GM23338 (cell line): ENCODE measurements at regions not wholly inside any gene's neighbourhood (a gene's known extent, or its start where the extent isn't known, plus 50 kb on each side); places are given as distances from the start of the nearest gene placed in this dataset.
A peak's percentile ranks its signal among the peaks of the same experiment; 100 is the strongest.

Source experiments
- ATAC-seq: fragments of 200-7000 bp; cut with Tn5 transposase; 3 replicates; pipeline ENCODE4 v1.9.1; 2020
- DNase-seq: peaks from one replicate; pipeline ENCODE4 v3.0.0-alpha.2; 2015; ENCODE audit warnings: low spot score
- H2AFZ ChIP-seq: fragments of 200-600 bp; sonication (generic); 2 replicates; pipeline ENCODE4 v1.8.0; 2016; ENCODE audit warnings: antibody characterized with exemption, mild to moderate bottlenecking, moderate library complexity
- H3F3A ChIP-seq: fragments of 200-600 bp; sonication (generic); replicated peaks from 2 replicates; pipeline ENCODE4 v1.8.0; 2017; ENCODE audit warnings: antibody characterized with exemption, mixed run types, low read depth
- H3K27ac ChIP-seq: fragments of 200-600 bp; sonication (generic); 2 replicates; pipeline ENCODE4 v1.6.1; 2016; ENCODE audit warnings: low read depth
- H3K27me3 ChIP-seq: fragments of 200-600 bp; sonication (generic); 2 replicates; pipeline ENCODE4 v1.8.0; 2016; ENCODE audit warnings: mild to moderate bottlenecking, mixed run types, moderate library complexity; ENCODE audit not compliant: insufficient read depth
- H3K36me3 ChIP-seq: fragments of 200-600 bp; sonication (generic); 2 replicates; pipeline ENCODE4 v1.8.0; 2016; ENCODE audit warnings: mild to moderate bottlenecking; ENCODE audit not compliant: insufficient read depth
- H3K4me1 ChIP-seq: fragments of 200-600 bp; sonication (generic); 2 replicates; pipeline ENCODE4 v1.8.0; 2016; ENCODE audit warnings: mild to moderate bottlenecking, moderate library complexity; ENCODE audit not compliant: insufficient read depth
- H3K4me2 ChIP-seq: fragments of 200-600 bp; sonication (generic); 2 replicates; pipeline ENCODE4 v1.7.1; 2017; ENCODE audit warnings: mixed run types
- H3K4me3 ChIP-seq: fragments of 200-600 bp; sonication (generic); 2 replicates; pipeline ENCODE4 v1.6.1; 2016; ENCODE audit warnings: mixed run types
- H3K79me2 ChIP-seq: fragments of 200-600 bp; sonication (generic); replicated peaks from 2 replicates; pipeline ENCODE4 v1.8.0; 2017; ENCODE audit warnings: mild to moderate bottlenecking; ENCODE audit not compliant: insufficient read depth
- H3K9me2 ChIP-seq: fragments of 200-600 bp; sonication (generic); 2 replicates; pipeline ENCODE4 v1.8.0; 2017; ENCODE audit not compliant: insufficient read depth
- H4K20me1 ChIP-seq: fragments of 200-600 bp; sonication (generic); replicated peaks from 2 replicates; pipeline ENCODE4 v1.8.0; 2017; ENCODE audit warnings: mild to moderate bottlenecking; ENCODE audit not compliant: insufficient read depth
- H3K27ac Mint-ChIP-seq: 2 replicates; pipeline ENCODE4 v1.8.0; 2020; ENCODE audit warnings: inconsistent platforms, mild to moderate bottlenecking, moderate library complexity, mixed read lengths
- H3K27me3 Mint-ChIP-seq: 3 replicates; pipeline ENCODE4 v1.8.0; 2022; ENCODE audit warnings: low read depth, mild to moderate bottlenecking, moderate library complexity, mixed read lengths, inconsistent platforms; ENCODE audit not compliant: insufficient read depth, poor library complexity
- H3K36me3 Mint-ChIP-seq: 3 replicates; pipeline ENCODE4 v1.8.0; 2021; ENCODE audit warnings: low read depth, mild to moderate bottlenecking, inconsistent platforms, moderate library complexity, mixed read lengths
- H3K4me1 Mint-ChIP-seq: 3 replicates; pipeline ENCODE4 v1.8.0; 2020; ENCODE audit warnings: mild to moderate bottlenecking, inconsistent platforms, mixed read lengths
- H3K4me3 Mint-ChIP-seq: 3 replicates; pipeline ENCODE4 v1.8.0; 2021; ENCODE audit warnings: moderate library complexity, mild to moderate bottlenecking, inconsistent platforms, mixed read lengths
- H3K9me3 Mint-ChIP-seq: 3 replicates; pipeline ENCODE4 v1.8.0; 2020; ENCODE audit warnings: moderate library complexity, mild to moderate bottlenecking, inconsistent platforms, mixed read lengths
- EZH2 ChIP-seq: fragments of 200-600 bp; sonication (generic); IDR thresholded peaks from one replicate; pipeline ENCODE4 v1.8.0; 2017; ENCODE audit warnings: antibody characterized with exemption, mild to moderate bottlenecking, low read depth; ENCODE audit not compliant: unreplicated experiment
- EZH2phosphoT487 ChIP-seq: fragments of 200-600 bp; sonication (generic); IDR thresholded peaks from one replicate; pipeline ENCODE4 v1.8.1; 2018; ENCODE audit warnings: antibody characterized with exemption; ENCODE audit not compliant: unreplicated experiment
- JUNB ChIP-seq: IDR thresholded peaks from one replicate; pipeline ENCODE4 v1.6.1; 2016; ENCODE audit warnings: antibody characterized with exemption; ENCODE audit not compliant: unreplicated experiment
- NANOG ChIP-seq: IDR thresholded peaks from 2 replicates; pipeline ENCODE4 v1.6.1; 2016; ENCODE audit warnings: antibody characterized with exemption, borderline replicate concordance
- POLR2AphosphoS5 ChIP-seq: IDR thresholded peaks from 2 replicates; pipeline ENCODE4 v1.6.1; 2016; ENCODE audit warnings: antibody characterized with exemption, low read depth
- ZNF114 ChIP-seq: fragments of 250-450 bp; sonication (Bioruptor Pico); IDR thresholded peaks from 2 replicates; pipeline ENCODE4 v1.5.0; 2020; ENCODE audit warnings: mild to moderate bottlenecking, moderate library complexity
- TF ChIP-seq, protein P1 (sequence below): IDR thresholded peaks from one replicate; pipeline ENCODE4 v1.6.1; 2018; ENCODE audit warnings: antibody characterized with exemption; ENCODE audit not compliant: unreplicated experiment

DNA sequence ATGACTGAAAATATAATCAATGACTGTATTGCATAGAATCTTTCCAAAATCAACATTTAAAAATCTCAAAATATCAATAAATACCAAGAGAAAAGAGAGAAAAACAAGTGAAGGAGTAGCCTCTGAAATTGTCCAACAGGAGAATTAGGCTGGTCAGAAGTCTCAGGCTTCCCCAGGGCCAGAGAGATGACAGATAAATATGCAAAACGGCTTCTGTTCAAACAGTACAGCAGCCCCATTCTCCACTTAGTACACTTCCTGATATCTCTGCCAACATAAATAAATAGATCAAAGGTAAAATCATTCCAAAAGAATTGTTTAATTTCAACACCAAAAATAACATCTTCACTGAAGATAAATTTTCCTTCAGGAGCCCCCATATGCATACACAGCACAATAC lies 204.7 kb upstream of the GABRA2 start:
- H3K27ac Mint-ChIP-seq: no peak overlapping the region
- Histone ChIP-seq H3K4me2 (no peak overlapping the region), H3F3A (no peaks in the 10 kb centered on the region), H3K27ac (no peak overlapping the region), H3K4me3 (no peak overlapping the region), H4K20me1 (no peaks in the 10 kb centered on the region), H3K36me3 (no peaks in the 10 kb centered on the region), H2AFZ (no peak overlapping the region), H3K79me2 (no peaks in the 10 kb centered on the region), H3K4me1 (no peaks in the 10 kb centered on the region), H3K9me2 (no peaks in the 10 kb centered on the region; the same call in none of the 2 replicates), H3K27me3 (no peaks in the 10 kb centered on the region)
- peaks cover 75% of the 10 kb centered on the region for H3K9me3 Mint-ChIP-seq
- no peak overlapping the region for H3K4me3 Mint-ChIP-seq
- DNase-seq: no peak
- H3K4me1 Mint-ChIP-seq: no peaks in the 10 kb centered on the region
- peaks cover 13% of the 10 kb centered on the region for H3K36me3 Mint-ChIP-seq
- H3K27me3 Mint-ChIP-seq: no peaks in the 10 kb centered on the region
- TF ChIP-seq ZNF114: no peak
- no peak for TF ChIP-seq NANOG
- TF ChIP-seq POLR2AphosphoS5: no peak
- TF ChIP-seq EZH2: no peak
- no peak for ATAC-seq

DNA sequence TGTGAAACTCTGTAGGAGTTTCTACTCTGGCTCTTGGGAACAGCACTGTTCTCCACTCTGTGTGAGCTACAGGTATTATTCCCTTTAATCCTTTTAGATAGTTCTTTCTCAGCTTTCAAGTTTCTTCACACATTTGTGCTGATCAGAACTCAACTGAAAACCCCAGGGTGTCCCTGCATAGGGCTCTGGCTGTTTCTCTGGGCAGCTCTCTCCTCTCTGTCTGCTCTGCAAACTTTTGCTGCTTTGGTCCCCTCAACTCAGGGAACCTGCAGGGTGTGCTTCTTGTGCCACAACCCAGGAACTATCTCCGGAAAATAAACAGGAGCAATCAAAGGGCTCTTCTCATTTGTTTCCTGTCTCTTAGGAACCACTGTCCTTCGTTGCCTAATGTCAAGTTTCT lies 196.6 kb upstream of the GABRA2 start:
- DNase-seq (peak; percentile 40), ATAC-seq (peak; percentile 54)

DNA sequence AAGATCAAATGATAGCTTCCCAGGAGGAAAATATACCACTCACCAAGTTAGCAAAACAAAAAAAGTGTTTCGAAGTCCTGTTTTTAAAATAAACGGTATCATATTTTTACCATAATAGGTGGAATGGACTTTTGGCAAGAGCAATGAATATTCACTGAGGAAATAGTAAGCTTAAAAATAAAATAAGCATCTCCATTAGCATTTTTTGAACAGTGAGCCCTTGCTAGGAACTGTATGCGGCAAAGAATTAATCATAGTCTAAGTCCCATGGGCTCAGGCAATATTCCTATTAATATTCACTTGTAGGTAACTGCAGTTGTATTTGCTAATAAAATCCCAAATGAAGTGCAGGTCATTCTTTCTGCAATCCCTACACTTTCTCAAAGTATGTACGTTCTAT lies 191.7 kb upstream of the GABRA2 start:
- Mint-ChIP-seq H3K27me3 (no peaks in the 10 kb centered on the region), H3K36me3 (peaks cover 2% of the 10 kb centered on the region; the same call in 1 of the 3 replicates), H3K27ac (no peak overlapping the region), H3K4me1 (no peaks in the 10 kb centered on the region), H3K4me3 (no peak overlapping the region), H3K9me3 (peaks cover 73% of the 10 kb centered on the region)
- Histone ChIP-seq H2AFZ (no peak overlapping the region), H3K27ac (no peak overlapping the region), H3K27me3 (no peaks in the 10 kb centered on the region), H3K4me2 (no peak overlapping the region), H3K9me2 (no peaks in the 10 kb centered on the region), H3K4me1 (no peaks in the 10 kb centered on the region), H3K4me3 (no peak overlapping the region), H4K20me1 (no peaks in the 10 kb centered on the region), H3K79me2 (no peaks in the 10 kb centered on the region), H3F3A (no peaks in the 10 kb centered on the region), H3K36me3 (no peaks in the 10 kb centered on the region)
- TF ChIP-seq, protein P1, sequence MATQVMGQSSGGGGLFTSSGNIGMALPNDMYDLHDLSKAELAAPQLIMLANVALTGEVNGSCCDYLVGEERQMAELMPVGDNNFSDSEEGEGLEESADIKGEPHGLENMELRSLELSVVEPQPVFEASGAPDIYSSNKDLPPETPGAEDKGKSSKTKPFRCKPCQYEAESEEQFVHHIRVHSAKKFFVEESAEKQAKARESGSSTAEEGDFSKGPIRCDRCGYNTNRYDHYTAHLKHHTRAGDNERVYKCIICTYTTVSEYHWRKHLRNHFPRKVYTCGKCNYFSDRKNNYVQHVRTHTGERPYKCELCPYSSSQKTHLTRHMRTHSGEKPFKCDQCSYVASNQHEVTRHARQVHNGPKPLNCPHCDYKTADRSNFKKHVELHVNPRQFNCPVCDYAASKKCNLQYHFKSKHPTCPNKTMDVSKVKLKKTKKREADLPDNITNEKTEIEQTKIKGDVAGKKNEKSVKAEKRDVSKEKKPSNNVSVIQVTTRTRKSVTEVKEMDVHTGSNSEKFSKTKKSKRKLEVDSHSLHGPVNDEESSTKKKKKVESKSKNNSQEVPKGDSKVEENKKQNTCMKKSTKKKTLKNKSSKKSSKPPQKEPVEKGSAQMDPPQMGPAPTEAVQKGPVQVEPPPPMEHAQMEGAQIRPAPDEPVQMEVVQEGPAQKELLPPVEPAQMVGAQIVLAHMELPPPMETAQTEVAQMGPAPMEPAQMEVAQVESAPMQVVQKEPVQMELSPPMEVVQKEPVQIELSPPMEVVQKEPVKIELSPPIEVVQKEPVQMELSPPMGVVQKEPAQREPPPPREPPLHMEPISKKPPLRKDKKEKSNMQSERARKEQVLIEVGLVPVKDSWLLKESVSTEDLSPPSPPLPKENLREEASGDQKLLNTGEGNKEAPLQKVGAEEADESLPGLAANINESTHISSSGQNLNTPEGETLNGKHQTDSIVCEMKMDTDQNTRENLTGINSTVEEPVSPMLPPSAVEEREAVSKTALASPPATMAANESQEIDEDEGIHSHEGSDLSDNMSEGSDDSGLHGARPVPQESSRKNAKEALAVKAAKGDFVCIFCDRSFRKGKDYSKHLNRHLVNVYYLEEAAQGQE: no peak
- TF ChIP-seq EZH2phosphoT487: no peak
- no peak for TF ChIP-seq ZNF114
- ATAC-seq (no peak), DNase-seq (no peak)

More for the DNA sequence above, 196.6 kb upstream of the GABRA2 start:
- Mint-ChIP-seq H3K36me3 (peaks cover 2% of the 10 kb centered on the region; the same call in 1 of the 3 replicates), H3K27ac (no peak overlapping the region), H3K27me3 (peaks cover 2% of the 10 kb centered on the region), H3K4me3 (no peak overlapping the region), H3K9me3 (peaks cover 64% of the 10 kb centered on the region), H3K4me1 (no peaks in the 10 kb centered on the region)
- no peaks in the 10 kb centered on the region for H4K20me1 ChIP-seq
- H3K9me2 ChIP-seq: no peaks in the 10 kb centered on the region; the same call in 1 of the 2 replicates
- H3K4me2 ChIP-seq: no peak overlapping the region
- H2AFZ ChIP-seq: peak overlapping the region; percentile 30; the same call in 1 of the 2 replicates
- TF ChIP-seq EZH2phosphoT487: no peak
- no peak for TF ChIP-seq JUNB
- H3K79me2 ChIP-seq: no peaks in the 10 kb centered on the region
- H3K4me1 ChIP-seq: no peaks in the 10 kb centered on the region
- H3K27me3 ChIP-seq: no peaks in the 10 kb centered on the region
- no peak overlapping the region for H3K4me3 ChIP-seq
- H3K27ac ChIP-seq: no peak overlapping the region; the same call in 1 of the 2 replicates
- no peaks in the 10 kb centered on the region for H3K36me3 ChIP-seq
- H3F3A ChIP-seq: no peaks in the 10 kb centered on the region
